IPS-NIHi11 (cell line): ENCODE measurements at regions not wholly inside any gene's neighbourhood (a gene's known extent, or its start where the extent isn't known, plus 50 kb on each side); places are given as distances from the start of the nearest gene placed in this dataset.
A peak's percentile ranks its signal among the peaks of the same experiment; 100 is the strongest.
"Not testable (repeated sequence)": the region's sequence is repeated elsewhere in the genome, so short reads cannot be mapped to it uniquely, and the experiment has no call there.

ENCODE experiments used
- DNase-seq: peaks from one replicate; pipeline ENCODE4 v3.0.0; 2012; ENCODE audit warnings: mixed read lengths, low spot score

GRCh38 chr6:23511817-23512216, 614.2 kb upstream of the NRSN1 start:
- DNase-seq, result no peak

GRCh38 chr6:23518294-23518693, 607.7 kb upstream of the NRSN1 start:
- DNase-seq, result no peak

GRCh38 chr6:23522792-23523547, 603.0 kb upstream of the NRSN1 start:
- DNase-seq, result no peak

GRCh38 chr6:23523771-23524170, 602.2 kb upstream of the NRSN1 start:
- no peak for DNase-seq

- DNase-seq, result no peak
Observed at GRCh38 chr6:23524548-23524947, 601.5 kb upstream of the NRSN1 start.

GRCh38 chr6:23526526-23526925, 599.5 kb upstream of the NRSN1 start:
- no peak for DNase-seq

GRCh38 chr6:23529902-23530301, 596.1 kb upstream of the NRSN1 start:
- no peak for DNase-seq

- no peak for DNase-seq
Observed at GRCh38 chr6:23531666-23532065, 594.3 kb upstream of the NRSN1 start.

- no peak for DNase-seq
Observed at GRCh38 chr6:23532227-23532626, 593.8 kb upstream of the NRSN1 start.

GRCh38 chr6:23533311-23533710, 592.7 kb upstream of the NRSN1 start:
- no peak for DNase-seq

GRCh38 chr6:23533944-23534343, 592.1 kb upstream of the NRSN1 start:
- DNase-seq, result no peak

GRCh38 chr6:23534351-23534750, 591.7 kb upstream of the NRSN1 start:
- no peak for DNase-seq

GRCh38 chr6:23535101-23535500, 590.9 kb upstream of the NRSN1 start:
- no peak for DNase-seq

- DNase-seq, result no peak
Observed at GRCh38 chr6:23537828-23538227, 588.2 kb upstream of the NRSN1 start.

- DNase-seq, result peak; percentile 31
Observed at GRCh38 chr6:23547851-23548250, 578.2 kb upstream of the NRSN1 start.

GRCh38 chr6:23554953-23555352, 571.1 kb upstream of the NRSN1 start:
- DNase-seq, result not testable (repeated sequence)

- DNase-seq, result no peak
Observed at GRCh38 chr6:23559587-23560343, 566.2 kb upstream of the NRSN1 start.

GRCh38 chr6:23561732-23562131, 564.3 kb upstream of the NRSN1 start:
- no peak for DNase-seq

- no peak for DNase-seq
Observed at GRCh38 chr6:23562554-23562953, 563.5 kb upstream of the NRSN1 start.

- no peak for DNase-seq
Observed at GRCh38 chr6:23563323-23563722, 562.7 kb upstream of the NRSN1 start.

- no peak for DNase-seq
Observed at GRCh38 chr6:23566418-23566817, 559.6 kb upstream of the NRSN1 start.

GRCh38 chr6:23568292-23568691, 557.7 kb upstream of the NRSN1 start:
- DNase-seq, result no peak

GRCh38 chr6:23584134-23584763, 541.8 kb upstream of the NRSN1 start:
- DNase-seq, result no peak
